8988T (cell line): ENCODE measurements at regions not wholly inside any gene's neighbourhood (a gene's known extent, or its start where the extent isn't known, plus 50 kb on each side); places are given as distances from the start of the nearest gene placed in this dataset.

ENCODE experiments used
- DNase-seq: peaks from one replicate; pipeline ENCODE4 v3.0.0; 2011

- no peak for DNase-seq
Measured at GRCh38 chr6:168737014-168737413, 296.0 kb downstream of the SMOC2 start.

GRCh38 chr6:168736039-168736438 is 295.1 kb downstream of the SMOC2 start:
- DNase-seq: no peak

DNA sequence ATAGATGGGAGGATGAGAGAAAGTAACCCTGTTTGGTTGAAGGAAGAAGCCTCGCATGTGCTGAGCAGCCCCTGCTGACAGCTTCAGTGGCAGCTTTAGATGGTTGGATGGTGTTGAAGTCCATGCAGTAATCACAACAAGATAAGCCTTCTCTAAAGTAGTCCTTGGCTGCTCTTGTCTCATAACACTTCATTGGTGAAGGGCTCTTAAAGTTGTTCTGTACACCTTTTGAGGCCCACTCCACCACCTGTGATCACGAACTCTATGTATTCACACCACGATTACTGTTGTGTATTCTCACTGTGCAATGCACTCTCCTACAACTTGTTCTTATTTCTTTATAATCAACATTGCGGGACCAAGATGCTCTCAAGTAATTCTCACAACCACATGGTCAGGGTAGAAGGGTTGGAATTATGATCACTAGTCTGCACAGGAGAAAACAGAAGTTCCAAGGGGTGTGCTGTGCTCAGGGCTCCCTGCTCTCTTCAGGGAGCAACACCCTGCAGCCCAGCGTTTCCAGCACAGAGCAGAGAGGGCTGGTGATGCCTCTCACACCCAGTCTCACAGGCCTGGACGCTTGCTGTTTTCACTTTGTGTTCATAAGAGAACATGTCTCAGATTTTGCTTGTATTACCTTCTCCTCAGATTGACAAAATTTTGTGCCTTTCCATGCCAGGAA is 294.4 kb downstream of the SMOC2 start:
- no peak for DNase-seq

DNA sequence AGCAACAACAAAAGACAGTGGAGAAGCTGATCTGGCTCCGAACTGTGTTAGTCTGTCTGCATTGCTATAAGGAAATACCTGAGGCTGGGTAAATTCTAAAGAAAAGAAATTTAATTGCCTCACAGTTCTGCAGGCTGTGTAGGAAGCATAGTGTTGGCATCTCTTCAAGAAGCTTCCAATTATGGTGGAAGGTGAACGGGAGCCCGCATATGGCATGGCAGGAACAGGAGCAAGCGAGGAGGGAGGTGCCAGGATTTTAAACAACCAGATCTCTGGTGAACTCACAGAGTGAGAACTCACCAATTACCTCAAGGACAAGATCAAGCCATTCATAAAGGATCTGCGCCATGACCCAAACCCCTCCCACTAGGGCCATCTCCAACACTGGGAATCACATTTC is 293.5 kb downstream of the SMOC2 start:
- no peak for DNase-seq

- DNase-seq: no peak
Measured at GRCh38 chr6:168732676-168733075, 291.7 kb downstream of the SMOC2 start.

GRCh38 chr6:168730931-168731716 is 290.1 kb downstream of the SMOC2 start:
- no peak for DNase-seq

DNA sequence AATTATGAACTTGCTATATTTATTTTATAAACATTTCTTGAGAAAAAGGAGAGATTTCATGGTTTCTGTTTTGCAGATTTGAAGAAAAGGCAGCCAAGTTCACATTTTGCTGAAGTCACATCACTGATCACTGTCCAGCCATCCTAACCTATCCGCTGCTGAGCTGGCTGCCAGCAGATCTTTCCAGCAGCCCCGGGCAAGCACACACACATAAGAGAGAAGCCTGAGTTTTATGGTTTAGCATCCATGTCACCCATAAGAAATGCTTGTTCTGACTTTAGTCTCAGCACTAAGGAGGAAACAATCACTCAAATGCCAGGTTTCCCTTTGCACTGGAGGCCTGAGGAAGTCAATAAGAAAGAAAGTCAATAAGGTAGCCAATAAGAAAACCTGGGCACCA is 287.1 kb downstream of the SMOC2 start:
- no peak for DNase-seq

- DNase-seq: no peak
Measured at GRCh38 chr6:168726312-168726856, 285.4 kb downstream of the SMOC2 start.

- DNase-seq: no peak
Measured at GRCh38 chr6:168725802-168726201, 284.8 kb downstream of the SMOC2 start.

- no peak for DNase-seq
Measured at GRCh38 chr6:168724669-168725570, 283.9 kb downstream of the SMOC2 start.

DNA sequence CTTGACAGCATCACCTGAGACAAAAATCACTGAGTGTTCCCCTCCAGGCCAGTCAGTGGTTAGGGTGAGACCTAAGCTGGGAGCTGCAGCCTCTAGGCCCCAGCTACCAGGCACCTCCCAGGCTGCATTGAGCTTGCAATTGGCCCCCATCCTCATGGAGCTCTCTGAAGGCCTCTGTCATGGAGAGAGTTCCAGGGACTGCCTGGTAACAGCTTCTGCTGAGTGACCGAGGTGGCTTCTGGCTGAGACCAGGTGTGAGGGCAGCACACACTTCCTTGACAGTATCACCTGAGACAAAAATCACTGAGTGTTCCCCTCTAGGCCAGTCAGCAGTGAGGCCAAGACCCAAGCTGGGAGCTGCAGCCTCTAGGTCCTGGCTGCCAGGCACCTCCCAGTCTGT is 283.0 kb downstream of the SMOC2 start:
- no peak for DNase-seq

DNA sequence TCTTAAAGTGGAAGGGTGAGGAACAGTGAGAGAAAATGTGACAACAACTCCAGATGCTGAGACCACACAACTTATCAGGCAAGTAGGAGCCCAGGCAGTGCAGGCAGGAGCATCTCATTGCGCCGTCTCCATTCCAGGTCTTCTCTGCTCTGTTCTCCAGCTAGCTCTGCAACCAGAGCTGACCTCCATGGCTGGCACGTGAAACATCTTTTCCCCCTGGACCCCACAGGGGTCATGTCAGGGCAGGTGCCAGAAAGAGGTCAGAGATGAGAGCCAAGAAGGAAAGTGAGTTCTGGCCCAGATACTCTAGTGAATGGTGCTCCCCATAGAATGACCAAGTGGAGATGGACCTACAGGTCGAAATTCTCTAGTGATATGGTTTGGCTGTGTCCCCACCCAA is 281.4 kb downstream of the SMOC2 start:
- no peak for DNase-seq

GRCh38 chr6:168721571-168721970 is 280.6 kb downstream of the SMOC2 start:
- no peak for DNase-seq

DNA sequence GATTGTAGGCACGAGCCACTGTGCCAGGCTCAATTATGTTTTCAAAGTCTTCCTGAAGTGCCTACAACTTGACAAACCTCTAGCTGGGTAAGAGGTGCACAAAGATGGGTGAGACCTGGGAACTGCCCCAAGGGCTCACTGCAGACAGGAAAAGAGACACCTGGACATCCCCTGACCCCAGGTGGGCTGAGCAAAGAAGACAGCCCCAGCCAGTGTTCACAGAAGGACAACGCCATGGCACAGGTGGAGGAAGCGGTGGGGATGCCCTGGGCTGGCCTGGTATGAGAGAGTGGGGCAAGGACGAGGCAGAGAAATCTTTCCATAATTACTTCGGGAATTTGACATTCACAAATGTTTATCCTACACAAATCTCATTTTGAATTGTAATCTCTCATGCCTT is 278.9 kb downstream of the SMOC2 start:
- DNase-seq: no peak

GRCh38 chr6:168718821-168719475 is 278.0 kb downstream of the SMOC2 start:
- DNase-seq: no peak
